OCI-LY1 (cell line): ENCODE measurements at regions not wholly inside any gene's neighbourhood (a gene's known extent, or its start where the extent isn't known, plus 50 kb on each side); places are given as distances from the start of the nearest gene placed in this dataset.

Experiments used
- H2AFZ ChIP-seq: fragments of 200-600 bp; sonication (generic), shearing (Covaris generic); 2 replicates; pipeline ENCODE4 v1.6.0; 2014; ENCODE audit warnings: antibody characterized with exemption, mild to moderate bottlenecking, low read length
- H3F3A ChIP-seq: fragments of 200-600 bp; sonication (generic), shearing (Covaris generic); 2 replicates; pipeline ENCODE4 v1.6.0; 2014; ENCODE audit warnings: mild to moderate bottlenecking, antibody characterized with exemption, low read length, moderate library complexity; ENCODE audit not compliant: insufficient read depth
- H3K27ac ChIP-seq: fragments of 200-600 bp; sonication (generic); 2 replicates; pipeline ENCODE4 v1.5.1; 2014; ENCODE audit warnings: low read length, mixed run types, mild to moderate bottlenecking, low read depth; ENCODE audit not compliant: poor library complexity, severe bottlenecking
- H3K27me3 ChIP-seq: fragments of 200-600 bp; sonication (generic); 2 replicates; pipeline ENCODE4 v1.6.0; 2014; ENCODE audit warnings: antibody characterized with exemption, mild to moderate bottlenecking, low read length, moderate library complexity; ENCODE audit not compliant: insufficient read depth
- H3K36me3 ChIP-seq: fragments of 200-600 bp; sonication (generic); 2 replicates; pipeline ENCODE4 v1.6.1; 2014; ENCODE audit warnings: mild to moderate bottlenecking, antibody characterized with exemption, low read length, moderate library complexity, mixed read lengths; ENCODE audit not compliant: insufficient read depth
- H3K4me1 ChIP-seq: fragments of 200-600 bp; sonication (generic); 2 replicates; pipeline ENCODE4 v1.5.1; 2014; ENCODE audit warnings: mild to moderate bottlenecking, low read length, moderate library complexity; ENCODE audit not compliant: insufficient read depth, severe bottlenecking
- H3K4me2 ChIP-seq: fragments of 200-600 bp; sonication (generic), shearing (Covaris generic); 2 replicates; pipeline ENCODE4 v1.6.1; 2014; ENCODE audit warnings: low read length
- H3K4me3 ChIP-seq: fragments of 200-600 bp; sonication (generic); 2 replicates; pipeline ENCODE4 v1.5.1; 2014; ENCODE audit warnings: low read length, low read depth, mild to moderate bottlenecking, mixed read lengths; ENCODE audit not compliant: poor library complexity, severe bottlenecking
- H3K79me2 ChIP-seq: fragments of 200-600 bp; shearing (Covaris generic); 2 replicates; pipeline ENCODE4 v1.6.1; 2016; ENCODE audit warnings: mixed run types, low read length, mixed read lengths; ENCODE audit not compliant: insufficient read depth
- H3K9ac ChIP-seq: fragments of 200-600 bp; sonication (generic), shearing (Covaris generic); 2 replicates; pipeline ENCODE4 v1.6.1; 2014; ENCODE audit warnings: mild to moderate bottlenecking, low read length, mixed read lengths
- H3K9me2 ChIP-seq: fragments of 200-600 bp; sonication (generic), shearing (Covaris generic); 2 replicates; pipeline ENCODE4 v1.6.1; 2014; ENCODE audit warnings: low read depth, mild to moderate bottlenecking, low read length, mixed read lengths
- H3K9me3 ChIP-seq: fragments of 200-600 bp; shearing (Covaris generic); 2 replicates; pipeline ENCODE4 v1.6.1; 2014; ENCODE audit warnings: low read length, mixed read lengths
- H4K20me1 ChIP-seq: fragments of 200-600 bp; sonication (generic), shearing (Covaris generic); 2 replicates; pipeline ENCODE4 v1.6.0; 2016; ENCODE audit warnings: mild to moderate bottlenecking, low read length; ENCODE audit not compliant: insufficient read depth
- EZH2 ChIP-seq: fragments of 200-600 bp; sonication (generic), shearing (Covaris generic); IDR thresholded peaks from 2 replicates; pipeline ENCODE4 v1.8.0; 2017; ENCODE audit warnings: borderline replicate concordance, mixed run types, mild to moderate bottlenecking, antibody characterized with exemption, low read length, moderate library complexity, mixed read lengths
- TF ChIP-seq, protein P1 (sequence below): fragments of 200-600 bp; sonication (generic), shearing (Covaris generic); IDR thresholded peaks from 2 replicates; pipeline ENCODE4 v1.5.1; 2017; ENCODE audit warnings: mild to moderate bottlenecking, antibody characterized with exemption, low read length, moderate library complexity, mixed read lengths

DNA sequence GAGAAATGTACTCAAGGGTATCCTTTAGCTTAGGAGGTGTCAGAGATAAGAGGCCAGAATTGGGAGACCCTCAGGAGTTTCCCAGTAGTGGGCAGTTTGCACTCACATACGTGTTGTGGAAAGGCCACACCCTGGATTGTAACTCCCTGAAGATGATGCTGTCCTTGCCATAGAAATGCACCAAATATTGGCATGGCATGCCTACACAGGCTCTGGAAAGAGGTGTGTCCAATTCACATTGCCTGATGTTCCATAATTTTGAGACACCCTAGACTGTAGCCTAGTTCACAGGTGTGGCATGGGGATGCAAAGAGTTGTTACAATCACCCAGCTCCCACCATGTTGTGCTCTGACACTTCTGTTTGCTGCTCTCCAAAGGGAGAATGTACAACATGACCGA lies 271.9 kb downstream of the CCDC85A start:
- H4K20me1 ChIP-seq: no peaks in the 10 kb centered on the region
- H3K9me2 ChIP-seq: no peaks in the 10 kb centered on the region
- H3K27ac ChIP-seq: no peak overlapping the region
- H3K4me1 ChIP-seq: no peaks in the 10 kb centered on the region
- no peaks in the 10 kb centered on the region for H3K27me3 ChIP-seq
- no peak overlapping the region for H3K4me2 ChIP-seq
- H3K9me3 ChIP-seq: no peaks in the 10 kb centered on the region
- no peak overlapping the region for H3K4me3 ChIP-seq
- TF ChIP-seq, protein P1, sequence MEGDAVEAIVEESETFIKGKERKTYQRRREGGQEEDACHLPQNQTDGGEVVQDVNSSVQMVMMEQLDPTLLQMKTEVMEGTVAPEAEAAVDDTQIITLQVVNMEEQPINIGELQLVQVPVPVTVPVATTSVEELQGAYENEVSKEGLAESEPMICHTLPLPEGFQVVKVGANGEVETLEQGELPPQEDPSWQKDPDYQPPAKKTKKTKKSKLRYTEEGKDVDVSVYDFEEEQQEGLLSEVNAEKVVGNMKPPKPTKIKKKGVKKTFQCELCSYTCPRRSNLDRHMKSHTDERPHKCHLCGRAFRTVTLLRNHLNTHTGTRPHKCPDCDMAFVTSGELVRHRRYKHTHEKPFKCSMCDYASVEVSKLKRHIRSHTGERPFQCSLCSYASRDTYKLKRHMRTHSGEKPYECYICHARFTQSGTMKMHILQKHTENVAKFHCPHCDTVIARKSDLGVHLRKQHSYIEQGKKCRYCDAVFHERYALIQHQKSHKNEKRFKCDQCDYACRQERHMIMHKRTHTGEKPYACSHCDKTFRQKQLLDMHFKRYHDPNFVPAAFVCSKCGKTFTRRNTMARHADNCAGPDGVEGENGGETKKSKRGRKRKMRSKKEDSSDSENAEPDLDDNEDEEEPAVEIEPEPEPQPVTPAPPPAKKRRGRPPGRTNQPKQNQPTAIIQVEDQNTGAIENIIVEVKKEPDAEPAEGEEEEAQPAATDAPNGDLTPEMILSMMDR: no peak
- TF ChIP-seq EZH2: no peak
- no peaks in the 10 kb centered on the region for H3K79me2 ChIP-seq
- no peak overlapping the region for H2AFZ ChIP-seq
- H3K9ac ChIP-seq: no peak overlapping the region
- no peaks in the 10 kb centered on the region for H3K36me3 ChIP-seq
- H3F3A ChIP-seq: no peaks in the 10 kb centered on the region

DNA sequence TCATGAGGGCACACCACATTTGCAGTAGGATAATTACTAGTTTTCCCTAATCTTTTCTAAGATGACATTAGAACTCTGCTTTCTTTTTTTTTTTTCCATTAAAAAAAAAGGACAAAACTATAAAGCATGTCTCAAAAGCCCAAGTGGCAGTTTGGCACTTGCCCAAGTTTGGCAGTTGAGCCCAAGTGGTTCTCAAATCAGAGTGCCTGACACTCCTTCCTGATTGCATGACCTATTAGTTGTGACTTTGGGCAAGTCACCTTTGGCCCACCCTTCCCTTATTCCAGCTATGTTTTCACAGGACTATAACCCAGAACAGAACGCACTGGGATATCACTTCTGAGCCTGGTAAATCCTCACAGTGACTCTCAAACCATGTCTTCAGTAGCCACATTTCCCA lies 273.0 kb downstream of the CCDC85A start:
- H3K9ac ChIP-seq: no peak overlapping the region

DNA sequence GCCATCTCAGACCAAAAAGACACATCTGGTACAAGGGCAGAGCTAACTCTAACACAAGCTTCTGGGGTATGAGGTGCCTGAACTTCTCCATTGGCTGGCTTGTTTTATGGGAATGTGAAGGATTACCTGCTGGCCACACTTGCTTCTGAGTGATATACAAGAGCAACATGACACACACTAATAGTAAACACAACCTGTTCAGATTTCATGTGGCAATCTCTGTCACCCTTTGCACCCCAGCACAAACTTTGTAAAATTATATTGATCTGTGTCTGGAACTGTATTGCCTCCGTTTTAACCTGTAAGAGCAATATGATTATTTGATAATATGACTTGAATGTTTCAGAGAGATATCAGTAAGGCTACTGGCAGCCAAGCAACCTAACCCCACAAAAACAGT lies 276.7 kb downstream of the CCDC85A start:
- TF ChIP-seq, protein P1: no peak
- TF ChIP-seq EZH2: no peak

More for the DNA sequence above, 273.0 kb downstream of the CCDC85A start:
- no peak for TF ChIP-seq EZH2
- TF ChIP-seq, protein P1: no peak
- Histone ChIP-seq H3K9me2 (no peaks in the 10 kb centered on the region), H4K20me1 (no peaks in the 10 kb centered on the region), H3K27me3 (no peaks in the 10 kb centered on the region), H3K27ac (no peak overlapping the region), H3K4me1 (no peaks in the 10 kb centered on the region), H3K9me3 (no peaks in the 10 kb centered on the region), H3K4me2 (no peak overlapping the region), H3K79me2 (no peaks in the 10 kb centered on the region), H2AFZ (no peak overlapping the region), H3K4me3 (no peak overlapping the region), H3F3A (no peaks in the 10 kb centered on the region), H3K36me3 (no peaks in the 10 kb centered on the region)

More for the DNA sequence above, 276.7 kb downstream of the CCDC85A start:
- Histone ChIP-seq H3K4me2 (no peak overlapping the region), H3K27ac (no peak overlapping the region), H3K9me2 (no peaks in the 10 kb centered on the region), H3K4me3 (no peak overlapping the region), H3K79me2 (no peaks in the 10 kb centered on the region), H2AFZ (no peak overlapping the region), H3K9ac (no peak overlapping the region), H3K36me3 (no peaks in the 10 kb centered on the region), H3K9me3 (no peaks in the 10 kb centered on the region), H3F3A (no peaks in the 10 kb centered on the region), H3K4me1 (no peaks in the 10 kb centered on the region), H4K20me1 (no peaks in the 10 kb centered on the region), H3K27me3 (no peaks in the 10 kb centered on the region)
